ENCODE measurements at regions not wholly inside any gene's neighbourhood (a gene's known extent, or its start where the extent isn't known, plus 50 kb on each side); places are given as distances from the start of the nearest gene placed in this dataset.

- Histone ChIP-seq H3K36me3 (replicated peaks in 1 of 2; ENCODE audit: control insufficient read depth in 1 of 2, insufficient read depth in 2 of 2, low read length in 1 of 2) (no peaks in the 10 kb centered on the region), H3K9ac (no peak overlapping the region), H3K27ac (ENCODE audit: low read depth in 2 of 2, low read length in 1 of 2) (no peak overlapping the region; a peak in 1 of 4 replicates), H3K9me3 (no peaks in the 10 kb centered on the region), H3K4me3 (ENCODE audit: low read depth in 2 of 2, low read length in 1 of 2) (no peak overlapping the region), H3K4me2 (no peak overlapping the region), H3K79me2 (ENCODE audit: insufficient read depth) (no peaks in the 10 kb centered on the region), H3F3A (replicated peaks; ENCODE audit: insufficient read depth) (peaks cover 18% of the 10 kb centered on the region), H3K4me1 (ENCODE audit: control insufficient read depth in 1 of 2, insufficient read depth in 2 of 2, low read depth in 1 of 2, low read length in 1 of 2) (peaks cover 9 to 33% of the 10 kb centered on the region in 2 experiments), H3K9me2 (no peaks in the 10 kb centered on the region), H2AFZ (ENCODE audit: low read depth) (no peak overlapping the region), H4K20me1 (ENCODE audit: insufficient read depth) (no peaks in the 10 kb centered on the region), H3K27me3 (ENCODE audit: insufficient read depth) (no peaks in the 10 kb centered on the region)
- 80% methylated on average over 3 of the region's 3 CpGs for WGBS (ENCODE audit: low lambda C conversion rate)
- DNase-seq: no peak
- no peak for TF ChIP-seq POLR2AphosphoS5 (IDR thresholded peaks at IDR 0.05; ENCODE audit: low read depth, low read length)
- TF ChIP-seq RFX5 (IDR thresholded peaks at IDR 0.05; ENCODE audit: low read length): no peak
- TF ChIP-seq CTCF (IDR thresholded peaks at IDR 0.05): no peak
- no peak for TF ChIP-seq TEAD4 (IDR thresholded peaks at IDR 0.05; ENCODE audit: borderline replicate concordance, insufficient read depth)
- no peak for TF ChIP-seq NRF1 (IDR thresholded peaks at IDR 0.05; ENCODE audit: low read depth, low read length)
- TF ChIP-seq FOXJ3 (CRISPR knock-in tag; IDR thresholded peaks at IDR 0.05): no peak
- TF ChIP-seq TCF12 (IDR thresholded peaks at IDR 0.05): no peak
- TF ChIP-seq RCOR1 (IDR thresholded peaks at IDR 0.05; ENCODE audit: low read length): no peak
- no peak for TF ChIP-seq REST (IDR thresholded peaks at IDR 0.05; ENCODE audit: low read depth, low read length)
- no peak for TF ChIP-seq PBX3 (IDR thresholded peaks at IDR 0.05)
- no peak for TF ChIP-seq GABPA (IDR thresholded peaks at IDR 0.05; ENCODE audit: low read depth)
- no peak for TF ChIP-seq FOSL2 (IDR thresholded peaks at IDR 0.05; ENCODE audit: borderline replicate concordance, low read depth)
- CTCF ChIA-PET: interaction anchor here (1.1 kb wide), 1 partner anchor 21 kb away, joined by 3 read pairs; no protein-coding TSS in a partner anchor
- POLR2A ChIA-PET: no interaction called here
Observed at GRCh38 chr2:149731079-149731478, 143.5 kb upstream of the MMADHC start.
